ENCODE measurements at regions not wholly inside any gene's neighbourhood (a gene's known extent, or its start where the extent isn't known, plus 50 kb on each side); places are given as distances from the start of the nearest gene placed in this dataset.

DNA sequence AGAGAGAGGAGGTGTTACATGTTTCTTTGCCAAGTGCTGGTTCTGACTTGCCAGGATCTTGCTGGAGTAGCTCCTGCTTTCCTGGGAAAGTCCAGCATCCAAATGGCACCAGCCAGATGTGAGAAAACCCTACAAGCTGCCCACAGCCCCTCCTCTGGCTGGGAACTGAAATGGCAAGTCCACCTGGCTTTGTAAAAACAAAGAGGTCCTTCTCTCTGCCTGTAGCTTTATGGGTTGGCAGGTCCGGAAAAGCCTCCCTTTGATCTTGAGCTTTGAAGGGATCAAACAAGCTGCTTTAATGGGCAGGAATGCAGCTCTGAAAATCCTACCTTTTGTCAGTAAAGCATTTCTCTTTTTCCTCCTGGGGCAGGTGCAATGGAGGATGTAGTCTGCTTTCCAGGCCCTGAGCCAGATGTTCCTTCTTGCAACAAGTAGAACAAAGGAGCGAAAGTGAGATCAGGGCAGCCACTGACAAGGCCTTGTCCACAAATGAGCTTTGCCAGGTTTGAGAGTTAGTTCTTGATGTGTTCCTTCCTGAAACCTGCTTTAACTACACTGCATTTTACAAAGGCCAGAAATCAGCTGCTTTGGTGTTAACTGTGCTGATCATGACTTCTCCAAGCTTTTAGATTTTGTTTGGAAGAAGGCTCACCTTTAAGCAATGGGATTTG, 456.7 kb downstream of the ZNF608 start:
- no peaks in the 10 kb centered on the region for H3K27me3 Mint-ChIP-seq (ENCODE audit: unreplicated experiment)
- BruUV-seq (replicated peaks), result no TSS peak
- TF ChIP-seq, protein P1, sequence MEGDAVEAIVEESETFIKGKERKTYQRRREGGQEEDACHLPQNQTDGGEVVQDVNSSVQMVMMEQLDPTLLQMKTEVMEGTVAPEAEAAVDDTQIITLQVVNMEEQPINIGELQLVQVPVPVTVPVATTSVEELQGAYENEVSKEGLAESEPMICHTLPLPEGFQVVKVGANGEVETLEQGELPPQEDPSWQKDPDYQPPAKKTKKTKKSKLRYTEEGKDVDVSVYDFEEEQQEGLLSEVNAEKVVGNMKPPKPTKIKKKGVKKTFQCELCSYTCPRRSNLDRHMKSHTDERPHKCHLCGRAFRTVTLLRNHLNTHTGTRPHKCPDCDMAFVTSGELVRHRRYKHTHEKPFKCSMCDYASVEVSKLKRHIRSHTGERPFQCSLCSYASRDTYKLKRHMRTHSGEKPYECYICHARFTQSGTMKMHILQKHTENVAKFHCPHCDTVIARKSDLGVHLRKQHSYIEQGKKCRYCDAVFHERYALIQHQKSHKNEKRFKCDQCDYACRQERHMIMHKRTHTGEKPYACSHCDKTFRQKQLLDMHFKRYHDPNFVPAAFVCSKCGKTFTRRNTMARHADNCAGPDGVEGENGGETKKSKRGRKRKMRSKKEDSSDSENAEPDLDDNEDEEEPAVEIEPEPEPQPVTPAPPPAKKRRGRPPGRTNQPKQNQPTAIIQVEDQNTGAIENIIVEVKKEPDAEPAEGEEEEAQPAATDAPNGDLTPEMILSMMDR (IDR thresholded peaks at IDR 0.05; ENCODE audit: unreplicated experiment), result no peak
- intact Hi-C loops (cut with micrococcal nuclease; ENCODE audit: unreplicated experiment), result no loop called here
- H3K27ac Mint-ChIP-seq (ENCODE audit: unreplicated experiment), result no peak overlapping the region
- H3K4me3 Mint-ChIP-seq (ENCODE audit: low read depth, unreplicated experiment), result no peak overlapping the region
- H3K36me3 Mint-ChIP-seq (ENCODE audit: insufficient read depth, unreplicated experiment), result no peaks in the 10 kb centered on the region
- H3K4me1 Mint-ChIP-seq (ENCODE audit: low read depth, unreplicated experiment), result peaks cover 3% of the 10 kb centered on the region
- DNase-seq, result no peak
- peaks cover 6% of the 10 kb centered on the region for H3K9me3 Mint-ChIP-seq (ENCODE audit: low read depth, unreplicated experiment)
- CTCF ChIA-PET, result no interaction called here

DNA sequence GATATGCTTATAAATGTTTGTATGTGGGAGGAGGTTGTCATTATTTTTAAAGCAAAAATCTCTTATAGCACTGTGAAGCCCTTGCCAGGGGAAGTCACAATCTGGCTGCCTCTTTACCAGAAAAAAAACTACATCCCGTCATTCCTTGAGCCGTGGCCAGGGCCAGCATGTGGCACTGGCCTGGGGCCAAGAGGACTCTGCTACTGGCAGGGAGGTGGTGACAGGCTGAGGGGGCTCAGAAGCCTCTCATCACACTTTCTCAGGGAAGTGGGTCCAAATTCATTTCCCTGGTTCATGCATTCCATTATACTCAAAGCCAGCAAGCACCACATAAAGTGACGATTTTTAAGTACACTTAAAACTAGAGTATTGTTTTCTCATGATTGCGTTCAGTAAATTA, 457.3 kb downstream of the ZNF608 start:
- H3K4me3 Mint-ChIP-seq (ENCODE audit: low read depth, unreplicated experiment), result no peak overlapping the region
- peaks cover 8% of the 10 kb centered on the region for H3K4me1 Mint-ChIP-seq (ENCODE audit: low read depth, unreplicated experiment)
- no peak overlapping the region for H3K27ac Mint-ChIP-seq (ENCODE audit: unreplicated experiment)
- no TSS peak for BruUV-seq (replicated peaks)
- CTCF ChIA-PET, result no interaction called here
- H3K9me3 Mint-ChIP-seq (ENCODE audit: low read depth, unreplicated experiment), result no peaks in the 10 kb centered on the region
- no peak for DNase-seq
- no peaks in the 10 kb centered on the region for H3K36me3 Mint-ChIP-seq (ENCODE audit: insufficient read depth, unreplicated experiment)
- H3K27me3 Mint-ChIP-seq (ENCODE audit: unreplicated experiment), result no peaks in the 10 kb centered on the region
- intact Hi-C loops (cut with micrococcal nuclease; ENCODE audit: unreplicated experiment), result no loop called here
- TF ChIP-seq, protein P1 (IDR thresholded peaks at IDR 0.05; ENCODE audit: unreplicated experiment), result no peak

DNA sequence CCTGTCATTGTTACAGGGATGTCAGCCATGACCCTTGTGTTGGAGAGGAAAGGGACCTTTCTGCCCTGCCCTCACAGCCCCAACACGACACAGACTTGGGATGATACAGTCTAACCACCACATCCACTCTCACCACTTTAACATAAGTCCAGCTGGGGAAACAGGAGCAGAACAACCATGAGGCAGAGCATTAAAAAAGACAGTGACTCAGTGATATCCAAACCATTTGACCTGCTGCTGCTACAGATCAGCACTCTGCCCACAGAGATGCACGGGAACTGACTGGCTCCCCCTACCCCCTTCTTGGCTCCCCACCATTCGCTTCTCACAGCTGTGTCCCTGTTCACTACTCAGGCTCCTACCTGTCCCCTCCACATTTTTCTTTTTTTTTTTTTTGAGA, 458.6 kb downstream of the ZNF608 start:
- intact Hi-C loops (cut with micrococcal nuclease; ENCODE audit: unreplicated experiment), result no loop called here
- Mint-ChIP-seq H3K27me3 (ENCODE audit: unreplicated experiment) (no peaks in the 10 kb centered on the region), H3K4me3 (ENCODE audit: low read depth, unreplicated experiment) (no peak overlapping the region), H3K36me3 (ENCODE audit: insufficient read depth, unreplicated experiment) (no peaks in the 10 kb centered on the region), H3K9me3 (ENCODE audit: low read depth, unreplicated experiment) (no peaks in the 10 kb centered on the region), H3K4me1 (ENCODE audit: low read depth, unreplicated experiment) (peaks cover 8% of the 10 kb centered on the region), H3K27ac (ENCODE audit: unreplicated experiment) (no peak overlapping the region)
- BruUV-seq (replicated peaks), result no TSS peak
- no peak for DNase-seq
- TF ChIP-seq, protein P1 (IDR thresholded peaks at IDR 0.05; ENCODE audit: unreplicated experiment), result no peak
- CTCF ChIA-PET, result interaction anchor here (0.5 kb wide), 1 partner anchor 581 kb away, joined by 4 read pairs; no protein-coding TSS in a partner anchor

DNA sequence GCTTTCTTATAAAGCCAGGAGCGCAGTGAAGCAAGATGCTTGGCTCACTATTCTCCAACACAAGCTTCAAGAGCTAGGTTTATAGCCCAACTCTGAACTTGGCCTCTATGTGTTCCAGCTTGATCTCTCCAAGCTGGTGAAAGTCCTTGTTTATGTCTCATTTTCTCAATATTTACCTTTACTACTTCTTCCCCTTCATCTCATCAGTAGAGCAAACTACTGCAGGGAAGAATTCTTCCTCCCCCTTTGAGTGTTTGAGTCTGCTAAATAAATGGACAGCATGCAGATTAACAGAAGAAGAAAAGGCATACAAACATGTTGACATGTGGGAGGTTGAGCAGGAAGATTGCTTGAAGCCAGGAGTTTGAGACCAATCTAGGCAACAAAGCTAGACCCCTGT, 460.7 kb downstream of the ZNF608 start:
- Mint-ChIP-seq H3K4me1 (ENCODE audit: low read depth, unreplicated experiment) (peaks cover 8% of the 10 kb centered on the region), H3K36me3 (ENCODE audit: insufficient read depth, unreplicated experiment) (no peaks in the 10 kb centered on the region), H3K9me3 (ENCODE audit: low read depth, unreplicated experiment) (no peaks in the 10 kb centered on the region), H3K4me3 (ENCODE audit: low read depth, unreplicated experiment) (no peak overlapping the region), H3K27me3 (ENCODE audit: unreplicated experiment) (no peaks in the 10 kb centered on the region), H3K27ac (ENCODE audit: unreplicated experiment) (no peak overlapping the region)
- DNase-seq, result no peak
- CTCF ChIA-PET, result interaction anchor here (1.0 kb wide), 1 partner anchor 314 kb away, joined by 4 read pairs; no protein-coding TSS in a partner anchor
- TF ChIP-seq, protein P1 (IDR thresholded peaks at IDR 0.05; ENCODE audit: unreplicated experiment), result no peak
- intact Hi-C loops (cut with micrococcal nuclease; ENCODE audit: unreplicated experiment), result no loop called here
- no TSS peak for BruUV-seq (replicated peaks)
